ENCODE measurements at regions not wholly inside any gene's neighbourhood (a gene's known extent, or its start where the extent isn't known, plus 50 kb on each side); places are given as distances from the start of the nearest gene placed in this dataset.

- TF ChIP-seq CTCF (IDR thresholded peaks at IDR 0.05) = no peak
- no peak for DNase-seq (ENCODE audit: low spot score)
- H3K36me3 ChIP-seq = no peaks in the 10 kb centered on the region
- H3K4me3 ChIP-seq = no peak overlapping the region
- no peaks in the 10 kb centered on the region for H3K27me3 ChIP-seq
- no peak overlapping the region for H3K27ac ChIP-seq
- H3K4me1 ChIP-seq = no peaks in the 10 kb centered on the region
- no peaks in the 10 kb centered on the region for H3K9me3 ChIP-seq
Measured at GRCh38 chr15:72864681-72865080, 81.1 kb upstream of the ADPGK start.

GRCh38 chr15:72861354-72861910, 77.9 kb upstream of the ADPGK start:
- Histone ChIP-seq H3K36me3 (no peaks in the 10 kb centered on the region), H3K4me1 (no peaks in the 10 kb centered on the region), H3K27ac (no peak overlapping the region), H3K9me3 (no peaks in the 10 kb centered on the region), H3K4me3 (no peak overlapping the region), H3K27me3 (no peaks in the 10 kb centered on the region)
- no peak for DNase-seq (ENCODE audit: low spot score)
- TF ChIP-seq CTCF (IDR thresholded peaks at IDR 0.05) = no peak

GRCh38 chr15:72859757-72860145, 76.2 kb upstream of the ADPGK start:
- Histone ChIP-seq H3K27me3 (no peaks in the 10 kb centered on the region), H3K27ac (no peak overlapping the region), H3K4me1 (no peaks in the 10 kb centered on the region), H3K9me3 (no peaks in the 10 kb centered on the region), H3K4me3 (no peak overlapping the region), H3K36me3 (no peaks in the 10 kb centered on the region)
- no peak for TF ChIP-seq CTCF (IDR thresholded peaks at IDR 0.05)
- DNase-seq (ENCODE audit: low spot score) = no peak

- DNase-seq (ENCODE audit: low spot score) = no peak
- TF ChIP-seq CTCF (IDR thresholded peaks at IDR 0.05) = no peak
Measured at GRCh38 chr15:72859017-72859756, 75.6 kb upstream of the ADPGK start.

GRCh38 chr15:72858205-72858604, 74.6 kb upstream of the ADPGK start:
- Histone ChIP-seq H3K36me3 (no peaks in the 10 kb centered on the region), H3K4me1 (no peaks in the 10 kb centered on the region), H3K9me3 (no peaks in the 10 kb centered on the region), H3K27ac (no peak overlapping the region), H3K4me3 (no peak overlapping the region), H3K27me3 (no peaks in the 10 kb centered on the region)
- no peak for DNase-seq (ENCODE audit: low spot score)
- no peak for TF ChIP-seq CTCF (IDR thresholded peaks at IDR 0.05)

More at GRCh38 chr15:72859017-72859756, 75.6 kb upstream of the ADPGK start:
- Histone ChIP-seq H3K9me3 (no peaks in the 10 kb centered on the region), H3K36me3 (no peaks in the 10 kb centered on the region), H3K27me3 (no peaks in the 10 kb centered on the region), H3K4me1 (no peaks in the 10 kb centered on the region), H3K27ac (no peak overlapping the region), H3K4me3 (no peak overlapping the region)
